GM12874 (cell line): ENCODE measurements at regions not wholly inside any gene's neighbourhood (a gene's known extent, or its start where the extent isn't known, plus 50 kb on each side); places are given as distances from the start of the nearest gene placed in this dataset.

Experiments used
- CTCF ChIP-seq: IDR thresholded peaks from 2 replicates; pipeline ENCODE4 v1.5.1; 2011; ENCODE audit warnings: low read depth, mild to moderate bottlenecking, control low read depth, low read length, moderate library complexity; ENCODE audit not compliant: insufficient read depth

GRCh38 chr6:14707276-14707675 lies 538.6 kb upstream of the JARID2 start:
- no peak for TF ChIP-seq CTCF

GRCh38 chr6:14707971-14708465 lies 537.9 kb upstream of the JARID2 start:
- no peak for TF ChIP-seq CTCF

GRCh38 chr6:14709066-14709670 lies 536.7 kb upstream of the JARID2 start:
- no peak for TF ChIP-seq CTCF

GRCh38 chr6:14709900-14710299 lies 536.0 kb upstream of the JARID2 start:
- TF ChIP-seq CTCF: no peak

GRCh38 chr6:14710421-14710820 lies 535.4 kb upstream of the JARID2 start:
- TF ChIP-seq CTCF: no peak

GRCh38 chr6:14711056-14711703 lies 534.7 kb upstream of the JARID2 start:
- peak; percentile 71 for TF ChIP-seq CTCF

- no peak for TF ChIP-seq CTCF
Observed at GRCh38 chr6:14711704-14712379, 534.0 kb upstream of the JARID2 start.
